ENCODE measurements at regions not wholly inside any gene's neighbourhood (a gene's known extent, or its start where the extent isn't known, plus 50 kb on each side); places are given as distances from the start of the nearest gene placed in this dataset.

- TF ChIP-seq SMC3 (conservative IDR thresholded peaks at IDR 0.05; ENCODE audit: poor library complexity): no peak
- no peak for TF ChIP-seq EZH2 (IDR thresholded peaks at IDR 0.05; ENCODE audit: borderline replicate concordance, insufficient read depth, low read length, poor library complexity, severe bottlenecking)
- TF ChIP-seq CTCF (IDR thresholded peaks at IDR 0.05; ENCODE audit: poor library complexity, severe bottlenecking): no peak
- no peak for TF ChIP-seq MXI1 (conservative IDR thresholded peaks at IDR 0.05; ENCODE audit: poor library complexity, severe bottlenecking)
- TF ChIP-seq RAD21 (conservative IDR thresholded peaks at IDR 0.05): no peak
- TF ChIP-seq, protein P1, sequence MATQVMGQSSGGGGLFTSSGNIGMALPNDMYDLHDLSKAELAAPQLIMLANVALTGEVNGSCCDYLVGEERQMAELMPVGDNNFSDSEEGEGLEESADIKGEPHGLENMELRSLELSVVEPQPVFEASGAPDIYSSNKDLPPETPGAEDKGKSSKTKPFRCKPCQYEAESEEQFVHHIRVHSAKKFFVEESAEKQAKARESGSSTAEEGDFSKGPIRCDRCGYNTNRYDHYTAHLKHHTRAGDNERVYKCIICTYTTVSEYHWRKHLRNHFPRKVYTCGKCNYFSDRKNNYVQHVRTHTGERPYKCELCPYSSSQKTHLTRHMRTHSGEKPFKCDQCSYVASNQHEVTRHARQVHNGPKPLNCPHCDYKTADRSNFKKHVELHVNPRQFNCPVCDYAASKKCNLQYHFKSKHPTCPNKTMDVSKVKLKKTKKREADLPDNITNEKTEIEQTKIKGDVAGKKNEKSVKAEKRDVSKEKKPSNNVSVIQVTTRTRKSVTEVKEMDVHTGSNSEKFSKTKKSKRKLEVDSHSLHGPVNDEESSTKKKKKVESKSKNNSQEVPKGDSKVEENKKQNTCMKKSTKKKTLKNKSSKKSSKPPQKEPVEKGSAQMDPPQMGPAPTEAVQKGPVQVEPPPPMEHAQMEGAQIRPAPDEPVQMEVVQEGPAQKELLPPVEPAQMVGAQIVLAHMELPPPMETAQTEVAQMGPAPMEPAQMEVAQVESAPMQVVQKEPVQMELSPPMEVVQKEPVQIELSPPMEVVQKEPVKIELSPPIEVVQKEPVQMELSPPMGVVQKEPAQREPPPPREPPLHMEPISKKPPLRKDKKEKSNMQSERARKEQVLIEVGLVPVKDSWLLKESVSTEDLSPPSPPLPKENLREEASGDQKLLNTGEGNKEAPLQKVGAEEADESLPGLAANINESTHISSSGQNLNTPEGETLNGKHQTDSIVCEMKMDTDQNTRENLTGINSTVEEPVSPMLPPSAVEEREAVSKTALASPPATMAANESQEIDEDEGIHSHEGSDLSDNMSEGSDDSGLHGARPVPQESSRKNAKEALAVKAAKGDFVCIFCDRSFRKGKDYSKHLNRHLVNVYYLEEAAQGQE (IDR thresholded peaks at IDR 0.05; ENCODE audit: borderline replicate concordance): no peak
- TF ChIP-seq POLR2AphosphoS5 (IDR thresholded peaks at IDR 0.05): no peak
Observed at GRCh38 chr13:58329746-58330145, 698.2 kb downstream of the PCDH17 start.
